Nephron (organoid): ENCODE measurements at regions not wholly inside any gene's neighbourhood (a gene's known extent, or its start where the extent isn't known, plus 50 kb on each side); places are given as distances from the start of the nearest gene placed in this dataset.

Source experiments
- H3K27ac Mint-ChIP-seq, 3 experiments: 2 replicates each; pipeline ENCODE4 v1.8.0; 2020; ENCODE audit warnings: mixed read lengths in 3 of 3, mild to moderate bottlenecking in 2 of 3, moderate library complexity in 1 of 3
- H3K27me3 Mint-ChIP-seq: 2 replicates; pipeline ENCODE4 v1.8.0; 2021; ENCODE audit warnings: low read depth, mild to moderate bottlenecking, moderate library complexity, mixed read lengths
- H3K36me3 Mint-ChIP-seq: 2 replicates; pipeline ENCODE4 v1.8.0; 2020; ENCODE audit warnings: low read depth, mixed read lengths
- H3K4me1 Mint-ChIP-seq: 2 replicates; pipeline ENCODE4 v1.8.0; 2020; ENCODE audit warnings: mixed read lengths
- H3K4me3 Mint-ChIP-seq, 3 experiments: 2 replicates each; pipeline ENCODE4 v1.8.0; 2020; ENCODE audit warnings: mild to moderate bottlenecking in 3 of 3, mixed read lengths in 3 of 3, moderate library complexity in 2 of 3
- H3K9me3 Mint-ChIP-seq: 2 replicates; pipeline ENCODE4 v1.8.0; 2020; ENCODE audit warnings: mixed read lengths
- CTCF ChIP-seq, 3 experiments: fragments of 200-600 bp; sonication (generic); IDR thresholded peaks; one replicate each; pipeline ENCODE4 v1.5.0; 2021; ENCODE audit warnings: antibody characterized with exemption in 3 of 3; ENCODE audit not compliant: unreplicated experiment in 3 of 3

- no peak overlapping the region for H3K4me3 Mint-ChIP-seq
- H3K27ac Mint-ChIP-seq: no peak overlapping the region
- no peak for TF ChIP-seq CTCF (IDR thresholded peaks at IDR 0.05; ENCODE audit: unreplicated experiment in 3 of 3)
- peaks cover 6% of the 10 kb centered on the region for H3K9me3 Mint-ChIP-seq
- peaks cover 23% of the 10 kb centered on the region for H3K27me3 Mint-ChIP-seq
- H3K36me3 Mint-ChIP-seq: no peaks in the 10 kb centered on the region
- peaks cover 8% of the 10 kb centered on the region for H3K4me1 Mint-ChIP-seq
These were observed 77.2 kb upstream of the ADRA2C start for GRCh38 chr4:3689006-3689405.

- H3K36me3 Mint-ChIP-seq: no peaks in the 10 kb centered on the region
- TF ChIP-seq CTCF (IDR thresholded peaks at IDR 0.05; ENCODE audit: unreplicated experiment in 3 of 3): no peak
- H3K27me3 Mint-ChIP-seq: peaks cover 18% of the 10 kb centered on the region
- peaks cover 8% of the 10 kb centered on the region for H3K4me1 Mint-ChIP-seq
- H3K27ac Mint-ChIP-seq: no peak overlapping the region
- H3K9me3 Mint-ChIP-seq: peaks cover under 1% of the 10 kb centered on the region
- no peak overlapping the region for H3K4me3 Mint-ChIP-seq
These were observed 77.9 kb upstream of the ADRA2C start for GRCh38 chr4:3688018-3688998.

GRCh38 chr4:3687538-3687937 lies 78.6 kb upstream of the ADRA2C start:
- no peak overlapping the region for H3K27ac Mint-ChIP-seq

GRCh38 chr4:3686753-3687152 lies 79.4 kb upstream of the ADRA2C start:
- peaks cover 14% of the 10 kb centered on the region for H3K27me3 Mint-ChIP-seq
- no peaks in the 10 kb centered on the region for H3K9me3 Mint-ChIP-seq
- no peak for TF ChIP-seq CTCF (IDR thresholded peaks at IDR 0.05; ENCODE audit: unreplicated experiment in 3 of 3)
- no peak overlapping the region for H3K4me3 Mint-ChIP-seq
- H3K36me3 Mint-ChIP-seq: no peaks in the 10 kb centered on the region
- H3K4me1 Mint-ChIP-seq: peaks cover 8% of the 10 kb centered on the region
- no peak overlapping the region for H3K27ac Mint-ChIP-seq

More at GRCh38 chr4:3687538-3687937, 78.6 kb upstream of the ADRA2C start:
- H3K36me3 Mint-ChIP-seq: no peaks in the 10 kb centered on the region
- H3K27me3 Mint-ChIP-seq: peaks cover 14% of the 10 kb centered on the region
- H3K9me3 Mint-ChIP-seq: no peaks in the 10 kb centered on the region
- H3K4me3 Mint-ChIP-seq: no peak overlapping the region
- no peak for TF ChIP-seq CTCF (IDR thresholded peaks at IDR 0.05; ENCODE audit: unreplicated experiment in 3 of 3)
- H3K4me1 Mint-ChIP-seq: peaks cover 8% of the 10 kb centered on the region

- peaks cover 8% of the 10 kb centered on the region for H3K4me1 Mint-ChIP-seq
- no peaks in the 10 kb centered on the region for H3K36me3 Mint-ChIP-seq
- H3K27ac Mint-ChIP-seq: no peak overlapping the region
- H3K9me3 Mint-ChIP-seq: no peaks in the 10 kb centered on the region
- no peak for TF ChIP-seq CTCF (IDR thresholded peaks at IDR 0.05; ENCODE audit: unreplicated experiment in 3 of 3)
- peaks cover 14% of the 10 kb centered on the region for H3K27me3 Mint-ChIP-seq
- no peak overlapping the region for H3K4me3 Mint-ChIP-seq
These were observed 81.0 kb upstream of the ADRA2C start for GRCh38 chr4:3685081-3685645.
